Testis (tissue), 2 donors: ENCODE measurements at regions not wholly inside any gene's neighbourhood (a gene's known extent, or its start where the extent isn't known, plus 50 kb on each side); places are given as distances from the start of the nearest gene placed in this dataset.

Source experiments
- POLR2A ChIP-seq: fragments of 450-650 bp; IDR thresholded peaks from one replicate; pipeline ENCODE4 v1.6.1; 2017; ENCODE audit warnings: antibody characterized with exemption, mild to moderate bottlenecking, moderate library complexity
- TF ChIP-seq, protein P1 (sequence below), 3 experiments: fragments of 450-650 bp in 2 of 3; fragments of 200-600 bp in 1 of 3; sonication (generic) in 1 of 3; IDR thresholded peaks; one replicate each; pipeline ENCODE4 v1.5.1; 2016 to 2019; ENCODE audit warnings: antibody characterized with exemption in 3 of 3, mild to moderate bottlenecking in 2 of 3, moderate library complexity in 1 of 3

DNA sequence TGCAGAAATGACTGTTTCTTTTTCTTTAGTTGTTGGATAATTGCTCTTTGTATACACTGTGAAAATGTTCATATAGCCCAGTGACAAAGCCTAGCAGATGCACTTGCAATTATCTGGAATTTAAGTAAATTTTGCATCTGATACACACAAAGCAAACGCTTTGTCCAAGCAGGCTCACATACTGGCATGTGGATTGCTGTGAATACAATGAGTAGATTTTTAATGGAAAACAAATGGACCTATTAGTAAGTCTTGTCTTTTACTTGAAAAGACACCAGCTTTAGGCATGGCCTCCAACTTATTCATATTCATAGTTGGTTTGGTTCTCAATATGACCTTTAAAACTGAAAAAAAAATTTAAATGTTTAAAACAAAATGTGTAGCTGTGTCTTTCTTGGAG lies 1299.8 kb upstream of the WWC1 start:
- TF ChIP-seq POLR2A = no peak
- TF ChIP-seq, protein P1, sequence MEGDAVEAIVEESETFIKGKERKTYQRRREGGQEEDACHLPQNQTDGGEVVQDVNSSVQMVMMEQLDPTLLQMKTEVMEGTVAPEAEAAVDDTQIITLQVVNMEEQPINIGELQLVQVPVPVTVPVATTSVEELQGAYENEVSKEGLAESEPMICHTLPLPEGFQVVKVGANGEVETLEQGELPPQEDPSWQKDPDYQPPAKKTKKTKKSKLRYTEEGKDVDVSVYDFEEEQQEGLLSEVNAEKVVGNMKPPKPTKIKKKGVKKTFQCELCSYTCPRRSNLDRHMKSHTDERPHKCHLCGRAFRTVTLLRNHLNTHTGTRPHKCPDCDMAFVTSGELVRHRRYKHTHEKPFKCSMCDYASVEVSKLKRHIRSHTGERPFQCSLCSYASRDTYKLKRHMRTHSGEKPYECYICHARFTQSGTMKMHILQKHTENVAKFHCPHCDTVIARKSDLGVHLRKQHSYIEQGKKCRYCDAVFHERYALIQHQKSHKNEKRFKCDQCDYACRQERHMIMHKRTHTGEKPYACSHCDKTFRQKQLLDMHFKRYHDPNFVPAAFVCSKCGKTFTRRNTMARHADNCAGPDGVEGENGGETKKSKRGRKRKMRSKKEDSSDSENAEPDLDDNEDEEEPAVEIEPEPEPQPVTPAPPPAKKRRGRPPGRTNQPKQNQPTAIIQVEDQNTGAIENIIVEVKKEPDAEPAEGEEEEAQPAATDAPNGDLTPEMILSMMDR (IDR thresholded peaks at IDR 0.05) = no peak
